ENCODE measurements at regions not wholly inside any gene's neighbourhood (a gene's known extent, or its start where the extent isn't known, plus 50 kb on each side); places are given as distances from the start of the nearest gene placed in this dataset.

DNA sequence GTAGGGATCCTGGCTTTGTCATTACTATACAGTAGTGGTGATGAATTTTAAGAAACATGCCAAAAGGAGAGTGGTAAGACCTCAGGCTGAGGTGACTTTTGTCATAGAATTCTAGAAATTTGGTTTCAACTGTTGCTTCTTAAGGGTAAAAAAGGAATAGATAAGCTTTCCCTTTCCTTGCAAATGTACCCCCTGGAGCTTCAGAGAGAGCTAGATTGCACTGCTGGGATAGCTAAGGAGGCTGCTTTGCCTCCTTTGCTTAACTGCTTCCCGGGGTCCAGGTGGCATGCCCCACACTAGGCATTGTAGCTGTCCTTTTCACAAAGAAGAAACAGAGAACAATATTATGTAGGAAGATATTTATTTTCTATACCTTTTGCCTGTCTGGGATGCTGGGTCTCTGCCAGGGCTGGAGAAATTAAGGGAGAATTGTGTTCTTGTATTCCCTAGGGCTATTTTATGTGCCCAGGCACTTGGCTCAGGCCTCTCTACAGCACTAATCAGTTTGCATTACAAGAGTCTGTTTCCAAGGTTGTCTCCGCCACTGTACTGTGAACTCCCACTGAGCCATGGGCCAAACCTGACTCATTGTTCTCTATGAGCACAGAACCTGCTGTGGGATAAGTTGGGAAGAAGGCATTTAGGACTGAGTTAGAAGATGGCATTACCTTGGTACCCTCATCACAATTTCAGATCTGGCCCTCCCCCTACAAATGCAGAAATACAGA lies 460.0 kb downstream of the PDCD6IP start:
- H2AFZ ChIP-seq (ENCODE audit: low read depth, low read length, severe bottlenecking), result no peak overlapping the region
- no peaks in the 10 kb centered on the region for H3K27me3 ChIP-seq (ENCODE audit: low read length)
- no peak overlapping the region for H3K27ac ChIP-seq (ENCODE audit: low read depth, low read length)
- H3K79me2 ChIP-seq (ENCODE audit: insufficient read depth, low read length), result no peaks in the 10 kb centered on the region
- H3K9me2 ChIP-seq (replicated peaks; ENCODE audit: insufficient read depth, low read length), result no peaks in the 10 kb centered on the region
- H4K20me1 ChIP-seq (ENCODE audit: low read depth, low read length), result no peaks in the 10 kb centered on the region
- no peak overlapping the region for H3K9ac ChIP-seq (ENCODE audit: low read length)
- no peak overlapping the region for H3K4me2 ChIP-seq (ENCODE audit: low read depth, low read length, poor library complexity, severe bottlenecking)
- no peak overlapping the region for H3K4me3 ChIP-seq (ENCODE audit: insufficient read depth, low read length, poor library complexity, severe bottlenecking)
- H3K36me3 ChIP-seq (ENCODE audit: low read length), result no peaks in the 10 kb centered on the region
- H3F3A ChIP-seq (ENCODE audit: insufficient read depth), result no peaks in the 10 kb centered on the region
- no peaks in the 10 kb centered on the region for H3K9me3 ChIP-seq (ENCODE audit: insufficient read depth, low read length)
- no peak for TF ChIP-seq EZH2phosphoT487 (conservative IDR thresholded peaks at IDR 0.05; ENCODE audit: low read length)
- TF ChIP-seq, protein P1, sequence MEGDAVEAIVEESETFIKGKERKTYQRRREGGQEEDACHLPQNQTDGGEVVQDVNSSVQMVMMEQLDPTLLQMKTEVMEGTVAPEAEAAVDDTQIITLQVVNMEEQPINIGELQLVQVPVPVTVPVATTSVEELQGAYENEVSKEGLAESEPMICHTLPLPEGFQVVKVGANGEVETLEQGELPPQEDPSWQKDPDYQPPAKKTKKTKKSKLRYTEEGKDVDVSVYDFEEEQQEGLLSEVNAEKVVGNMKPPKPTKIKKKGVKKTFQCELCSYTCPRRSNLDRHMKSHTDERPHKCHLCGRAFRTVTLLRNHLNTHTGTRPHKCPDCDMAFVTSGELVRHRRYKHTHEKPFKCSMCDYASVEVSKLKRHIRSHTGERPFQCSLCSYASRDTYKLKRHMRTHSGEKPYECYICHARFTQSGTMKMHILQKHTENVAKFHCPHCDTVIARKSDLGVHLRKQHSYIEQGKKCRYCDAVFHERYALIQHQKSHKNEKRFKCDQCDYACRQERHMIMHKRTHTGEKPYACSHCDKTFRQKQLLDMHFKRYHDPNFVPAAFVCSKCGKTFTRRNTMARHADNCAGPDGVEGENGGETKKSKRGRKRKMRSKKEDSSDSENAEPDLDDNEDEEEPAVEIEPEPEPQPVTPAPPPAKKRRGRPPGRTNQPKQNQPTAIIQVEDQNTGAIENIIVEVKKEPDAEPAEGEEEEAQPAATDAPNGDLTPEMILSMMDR (IDR thresholded peaks at IDR 0.05; ENCODE audit: insufficient read depth, low read length, poor library complexity, severe bottlenecking), result no peak

DNA sequence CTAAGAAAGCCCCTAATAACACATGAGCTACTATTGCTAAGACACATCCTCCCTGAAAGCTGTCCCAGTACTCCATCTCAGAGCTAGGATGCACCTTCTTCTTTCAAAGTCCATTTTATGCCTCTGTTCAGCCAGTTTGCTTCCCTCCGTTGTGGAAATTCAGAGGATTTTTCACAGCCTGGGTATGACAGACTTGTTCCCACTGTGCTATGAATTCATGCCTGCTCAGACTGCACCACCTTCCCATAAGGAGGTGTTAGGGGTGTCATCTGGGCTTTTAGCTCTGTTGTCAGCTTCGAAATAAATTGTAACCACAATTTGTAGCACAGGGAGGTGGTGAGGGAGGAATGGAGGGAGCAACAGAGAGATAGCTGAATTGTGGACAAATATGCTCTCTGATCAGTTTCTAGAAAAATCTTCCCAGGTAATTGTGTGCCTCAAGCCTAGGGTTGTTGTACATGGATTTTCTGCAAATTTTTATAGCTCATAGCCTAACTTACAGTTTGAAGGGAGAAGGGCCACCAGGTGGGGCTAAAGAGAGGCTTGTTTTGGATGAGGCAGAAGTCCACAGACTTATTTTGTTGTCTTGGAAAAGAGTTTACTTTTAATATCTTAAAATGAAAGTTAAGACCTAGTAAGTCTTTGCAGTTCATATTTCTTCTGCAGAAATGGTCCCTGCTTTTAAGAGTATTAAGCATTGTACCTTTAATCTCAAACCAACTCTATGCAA lies 462.0 kb downstream of the PDCD6IP start:
- TF ChIP-seq, protein P1 (IDR thresholded peaks at IDR 0.05; ENCODE audit: insufficient read depth, low read length, poor library complexity, severe bottlenecking), result peak; percentile 47
- TF ChIP-seq EZH2phosphoT487 (conservative IDR thresholded peaks at IDR 0.05; ENCODE audit: low read length), result no peak
- H3K4me3 ChIP-seq (ENCODE audit: insufficient read depth, low read length, poor library complexity, severe bottlenecking), result no peak overlapping the region
- no peak overlapping the region for H3K4me2 ChIP-seq (ENCODE audit: low read depth, low read length, poor library complexity, severe bottlenecking)
- H3K9me2 ChIP-seq (replicated peaks; ENCODE audit: insufficient read depth, low read length), result no peaks in the 10 kb centered on the region
- no peaks in the 10 kb centered on the region for H4K20me1 ChIP-seq (ENCODE audit: low read depth, low read length)
- H3K27me3 ChIP-seq (ENCODE audit: low read length), result no peaks in the 10 kb centered on the region
- H3K36me3 ChIP-seq (ENCODE audit: low read length), result no peaks in the 10 kb centered on the region
- no peaks in the 10 kb centered on the region for H3K9me3 ChIP-seq (ENCODE audit: insufficient read depth, low read length)
- no peaks in the 10 kb centered on the region for H3K79me2 ChIP-seq (ENCODE audit: insufficient read depth, low read length)
- H3K9ac ChIP-seq (ENCODE audit: low read length), result no peak overlapping the region
- no peak overlapping the region for H2AFZ ChIP-seq (ENCODE audit: low read depth, low read length, severe bottlenecking)
- H3F3A ChIP-seq (ENCODE audit: insufficient read depth), result no peaks in the 10 kb centered on the region
- H3K27ac ChIP-seq (ENCODE audit: low read depth, low read length), result no peak overlapping the region

DNA sequence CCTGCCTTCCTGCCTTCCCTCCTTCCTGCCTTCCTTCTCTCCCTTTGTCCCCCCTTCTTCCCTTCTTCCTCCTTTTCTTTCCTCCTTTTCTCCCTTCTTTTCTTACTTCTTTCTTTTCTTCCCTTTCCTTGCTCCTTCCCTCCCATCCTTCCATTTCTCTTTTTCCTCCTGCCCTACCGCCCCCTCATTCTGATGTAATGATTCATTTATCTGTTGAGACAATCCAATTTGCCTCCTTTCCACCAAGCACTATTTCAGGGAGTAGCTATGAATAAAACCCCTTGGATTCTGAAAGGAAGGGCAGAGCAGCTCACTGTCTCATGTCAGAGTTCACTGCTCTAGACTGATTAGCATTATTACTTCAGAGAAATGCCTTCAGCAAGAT lies 462.6 kb downstream of the PDCD6IP start:
- no peaks in the 10 kb centered on the region for H3K9me3 ChIP-seq (ENCODE audit: insufficient read depth, low read length)
- H4K20me1 ChIP-seq (ENCODE audit: low read depth, low read length), result no peaks in the 10 kb centered on the region
- H3K9ac ChIP-seq (ENCODE audit: low read length), result no peak overlapping the region
- no peaks in the 10 kb centered on the region for H3K79me2 ChIP-seq (ENCODE audit: insufficient read depth, low read length)
- H3K4me3 ChIP-seq (ENCODE audit: insufficient read depth, low read length, poor library complexity, severe bottlenecking), result no peak overlapping the region
- H3K27me3 ChIP-seq (ENCODE audit: low read length), result no peaks in the 10 kb centered on the region
- H3K9me2 ChIP-seq (replicated peaks; ENCODE audit: insufficient read depth, low read length), result no peaks in the 10 kb centered on the region
- H2AFZ ChIP-seq (ENCODE audit: low read depth, low read length, severe bottlenecking), result no peak overlapping the region
- H3K4me2 ChIP-seq (ENCODE audit: low read depth, low read length, poor library complexity, severe bottlenecking), result no peak overlapping the region
- TF ChIP-seq, protein P1 (IDR thresholded peaks at IDR 0.05; ENCODE audit: insufficient read depth, low read length, poor library complexity, severe bottlenecking), result no peak
- no peak for TF ChIP-seq EZH2phosphoT487 (conservative IDR thresholded peaks at IDR 0.05; ENCODE audit: low read length)
- H3K27ac ChIP-seq (ENCODE audit: low read depth, low read length), result no peak overlapping the region
- H3F3A ChIP-seq (ENCODE audit: insufficient read depth), result no peaks in the 10 kb centered on the region
- no peaks in the 10 kb centered on the region for H3K36me3 ChIP-seq (ENCODE audit: low read length)
